ENCODE measurements at regions not wholly inside any gene's neighbourhood (a gene's known extent, or its start where the extent isn't known, plus 50 kb on each side); places are given as distances from the start of the nearest gene placed in this dataset.

DNA sequence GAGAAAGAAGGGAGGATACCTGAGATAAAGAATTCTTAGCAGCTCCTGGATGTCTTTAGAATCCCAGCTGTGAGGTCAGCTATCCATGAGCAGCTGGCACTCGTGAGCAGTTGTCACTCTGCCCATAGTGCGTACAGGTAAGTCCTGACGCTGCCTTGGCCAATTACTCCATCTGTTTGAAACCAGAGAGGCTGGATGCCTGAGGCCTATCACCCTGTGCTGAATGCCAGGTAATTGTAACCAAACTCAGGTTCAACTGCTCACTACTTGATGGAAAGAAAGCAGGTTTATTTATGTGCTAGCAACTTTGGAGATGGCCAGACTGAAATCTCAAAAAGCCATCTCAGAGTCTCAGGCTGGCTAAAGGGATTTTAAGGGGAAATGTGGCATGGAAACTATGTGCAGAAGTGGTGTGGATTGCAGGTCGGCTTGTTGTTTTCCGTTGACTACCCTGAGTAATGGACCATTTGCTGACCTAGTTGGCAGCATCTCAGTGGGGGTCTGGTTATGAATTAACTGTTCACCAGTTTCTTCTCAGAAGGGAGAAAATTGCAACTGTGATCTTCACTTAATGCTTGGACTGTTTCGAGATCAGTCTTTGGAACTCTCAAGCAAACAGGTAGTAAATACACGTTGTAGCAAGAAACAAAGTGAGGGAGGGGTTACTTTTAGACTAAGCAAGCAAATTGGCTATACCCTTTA, 1614.0 kb upstream of the PCDH10 start:
- TF ChIP-seq GATA2 (IDR thresholded peaks at IDR 0.05; ENCODE audit: low read depth, low read length) (no peak), GATA3 (IDR thresholded peaks at IDR 0.05; ENCODE audit: low read depth, low read length) (no peak)
